Liver (tissue), 8 donors: ENCODE measurements at regions not wholly inside any gene's neighbourhood (a gene's known extent, or its start where the extent isn't known, plus 50 kb on each side); places are given as distances from the start of the nearest gene placed in this dataset.

Experiments used
- DNase-seq: peaks from one replicate; pipeline ENCODE4 v3.0.0-alpha.2; 2017; ENCODE audit warnings: low spot score
- H3K27ac ChIP-seq, 2 donors: one replicate each; pipeline ENCODE4 v1.7.0; 2013; ENCODE audit warnings: inconsistent platforms in 2 of 2, low read length in 2 of 2, control low read depth in 1 of 2, low read depth in 1 of 2, mild to moderate bottlenecking in 1 of 2
- H3K27me3 ChIP-seq, 4 donors: one replicate each; pipeline versions ENCODE4 v1.6.1 to v1.7.0; 2013; ENCODE audit warnings: low read length in 3 of 4, inconsistent platforms in 1 of 4, mild to moderate bottlenecking in 1 of 4, moderate library complexity in 1 of 4; ENCODE audit not compliant: control insufficient read depth in 4 of 4, insufficient read depth in 4 of 4
- H3K36me3 ChIP-seq, 4 donors: one replicate each; pipeline versions ENCODE4 v1.6.1 to v1.7.0; 2013; ENCODE audit warnings: low read length in 3 of 4, mild to moderate bottlenecking in 3 of 4, low read depth in 1 of 4, moderate library complexity in 1 of 4; ENCODE audit not compliant: control insufficient read depth in 4 of 4, insufficient read depth in 3 of 4
- H3K4me1 ChIP-seq, 4 donors: one replicate each; pipeline versions ENCODE4 v1.6.1 to v1.7.0; 2013; ENCODE audit warnings: low read length in 3 of 4, mild to moderate bottlenecking in 3 of 4, moderate library complexity in 1 of 4; ENCODE audit not compliant: control insufficient read depth in 4 of 4, insufficient read depth in 4 of 4
- H3K4me3 ChIP-seq, 3 donors: one replicate each; pipeline versions ENCODE4 v1.6.1 to v1.7.0; 2013; ENCODE audit warnings: low read length in 3 of 3, control low read depth in 1 of 3, low read depth in 1 of 3, mild to moderate bottlenecking in 1 of 3
- H3K9ac ChIP-seq, 2 donors: one replicate each; pipeline ENCODE4 v1.7.0; 2013; ENCODE audit warnings: low read length in 2 of 2, mild to moderate bottlenecking in 2 of 2, moderate library complexity in 2 of 2, control low read depth in 1 of 2, low read depth in 1 of 2
- H3K9me3 ChIP-seq, 4 donors: one replicate each; pipeline versions ENCODE4 v1.6.1 to v1.7.0; 2013; ENCODE audit warnings: low read length in 3 of 4; ENCODE audit not compliant: control insufficient read depth in 4 of 4
- ATF3 ChIP-seq: IDR thresholded peaks from 2 replicates; pipeline ENCODE4 v1.6.1; 2016; ENCODE audit warnings: antibody characterized with exemption
- CTCF ChIP-seq: fragments of 150-350 bp; IDR thresholded peaks from 2 replicates; pipeline ENCODE4 v1.5.1; 2017; ENCODE audit warnings: improper control_type of control experiment, low read depth, low read length; ENCODE audit not compliant: missing input control
- EGR1 ChIP-seq, 2 donors: IDR thresholded peaks; 2 replicates each; pipeline ENCODE4 v1.6.1; 2016 to 2018; ENCODE audit warnings: antibody characterized with exemption in 2 of 2, low read depth in 2 of 2
- FOXA2 ChIP-seq: IDR thresholded peaks from 2 replicates; pipeline ENCODE4 v1.6.1; 2016; ENCODE audit warnings: antibody characterized with exemption
- GABPA ChIP-seq, 2 donors: IDR thresholded peaks in 1 of 2; conservative IDR thresholded peaks in 1 of 2; 2 replicates each; pipeline ENCODE4 v1.6.1; 2016; ENCODE audit warnings: antibody characterized with exemption in 2 of 2, mild to moderate bottlenecking in 1 of 2, moderate library complexity in 1 of 2
- HNF4G ChIP-seq: IDR thresholded peaks from 2 replicates; pipeline ENCODE4 v1.6.1; 2016; ENCODE audit warnings: antibody characterized with exemption
- JUND ChIP-seq, 2 donors: IDR thresholded peaks; 2 replicates each; pipeline ENCODE4 v1.6.1; 2016; ENCODE audit warnings: antibody characterized with exemption in 2 of 2
- MAX ChIP-seq: IDR thresholded peaks from 2 replicates; pipeline ENCODE4 v1.6.1; 2016; ENCODE audit warnings: antibody characterized with exemption
- RAD21 ChIP-seq, 2 donors: IDR thresholded peaks; 2 replicates each; pipeline ENCODE4 v1.6.1; 2016; ENCODE audit warnings: antibody characterized with exemption in 2 of 2, mild to moderate bottlenecking in 2 of 2
- REST ChIP-seq: IDR thresholded peaks from 2 replicates; pipeline ENCODE4 v1.6.1; 2016; ENCODE audit warnings: antibody characterized with exemption, mild to moderate bottlenecking
- RXRA ChIP-seq, 2 donors: IDR thresholded peaks; 2 replicates each; pipeline ENCODE4 v1.6.1; 2017 to 2018; ENCODE audit warnings: antibody characterized with exemption in 2 of 2, mild to moderate bottlenecking in 1 of 2
- SP1 ChIP-seq: IDR thresholded peaks from 2 replicates; pipeline ENCODE4 v1.6.1; 2018; ENCODE audit warnings: antibody characterized with exemption, mild to moderate bottlenecking
- TAF1 ChIP-seq: conservative IDR thresholded peaks from 2 replicates; pipeline ENCODE4 v1.6.1; 2016; ENCODE audit warnings: antibody characterized with exemption, mild to moderate bottlenecking
- YY1 ChIP-seq: IDR thresholded peaks from 2 replicates; pipeline ENCODE4 v1.6.1; 2016; ENCODE audit warnings: antibody characterized with exemption, mild to moderate bottlenecking
- ZBTB33 ChIP-seq: IDR thresholded peaks from 2 replicates; pipeline ENCODE4 v1.6.1; 2016; ENCODE audit warnings: antibody characterized with exemption
- WGBS: extraction: QIAGEN DNeasy Blood & Tissue Kit; methylation state at CpG from one replicate; pipeline ENCODE4 v1.1.7; 2013; 5-methylcytosine and 5-hydroxymethylcytosine counted together
- donor health status: healthy.
- donor health status: healthy.
- donor health status: healthy.
- donor health status: healthy.
- donor health status: healthy.

- no peaks in the 10 kb centered on the region for H3K36me3 ChIP-seq
- H3K27me3 ChIP-seq = peaks cover 0 to 6% (median 0%) of the 10 kb centered on the region in 4 donors
- no peak for DNase-seq
- no peaks in the 10 kb centered on the region for H3K4me1 ChIP-seq
- no peaks in the 10 kb centered on the region for H3K9me3 ChIP-seq
- 75% methylated on average over 2 of the region's 2 CpGs for WGBS
- TF ChIP-seq ZBTB33 (no peak), HNF4G (no peak), SP1 (no peak), ATF3 (no peak), TAF1 (no peak), EGR1 (IDR thresholded peaks at IDR 0.05; ENCODE audit: low read depth in 2 of 2) (no peak), JUND (IDR thresholded peaks at IDR 0.05) (no peak), FOXA2 (no peak), RXRA (IDR thresholded peaks at IDR 0.05) (no peak), GABPA (IDR thresholded peaks at IDR 0.05 in 1 of 2, conservative IDR thresholded peaks at IDR 0.05 in 1 of 2) (no peak), REST (no peak), MAX (no peak), CTCF (no peak)
- H3K27ac ChIP-seq = no peak overlapping the region
- no peak overlapping the region for H3K4me3 ChIP-seq
- no peak overlapping the region for H3K9ac ChIP-seq
These were observed 139.0 kb upstream of the FZD8 start for GRCh38 chr10:35780970-35781642.

- H3K27ac ChIP-seq = no peak overlapping the region
- WGBS = 36% methylated on average over 6 of the region's 6 CpGs
These were observed 136.2 kb upstream of the FZD8 start for GRCh38 chr10:35778306-35778705.

More at GRCh38 chr10:35778306-35778705, 136.2 kb upstream of the FZD8 start:
- no peaks in the 10 kb centered on the region for H3K9me3 ChIP-seq
- no peak overlapping the region for H3K9ac ChIP-seq
- peaks cover 0 to 3% (median 0%) of the 10 kb centered on the region in 4 donors for H3K27me3 ChIP-seq
- H3K4me1 ChIP-seq = no peaks in the 10 kb centered on the region
- H3K4me3 ChIP-seq = no peak overlapping the region
- TF ChIP-seq EGR1 (IDR thresholded peaks at IDR 0.05; ENCODE audit: low read depth in 2 of 2) (no peak), ATF3 (no peak), REST (no peak), FOXA2 (no peak), SP1 (no peak), YY1 (no peak), ZBTB33 (no peak), JUND (IDR thresholded peaks at IDR 0.05) (no peak), MAX (no peak), RXRA (IDR thresholded peaks at IDR 0.05) (no peak), RAD21 (IDR thresholded peaks at IDR 0.05) (no peak), TAF1 (no peak)
- no peak for DNase-seq
- no peaks in the 10 kb centered on the region for H3K36me3 ChIP-seq
